GM19438 (cell line): ENCODE measurements at regions not wholly inside any gene's neighbourhood (a gene's known extent, or its start where the extent isn't known, plus 50 kb on each side); places are given as distances from the start of the nearest gene placed in this dataset.

Source experiments
- ATAC-seq: cut with Tn5 transposase; IDR thresholded peaks from one replicate; pipeline ENCODE4 v1.9.1; 2021; ENCODE audit warnings: low read depth; ENCODE audit not compliant: unreplicated experiment

DNA sequence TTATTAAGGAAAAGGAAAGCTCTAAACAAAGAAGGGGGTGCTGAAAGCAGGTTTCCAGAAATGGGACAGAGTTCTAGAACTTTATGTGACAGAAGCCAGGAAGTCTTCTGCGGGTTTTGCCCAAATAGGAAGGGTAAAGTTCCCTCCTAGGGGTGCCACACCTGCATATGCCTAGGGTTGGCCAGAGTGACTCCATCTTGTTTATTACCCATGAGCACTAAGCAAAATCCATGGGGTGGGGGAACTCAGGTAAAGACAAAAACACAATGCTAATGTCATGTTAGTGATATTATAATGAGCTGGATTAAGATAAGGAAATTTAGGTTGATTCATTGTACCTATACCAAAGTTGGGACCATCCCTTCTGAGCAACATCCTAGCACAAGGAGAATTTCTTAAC is 1132.7 kb downstream of the KCNT2 start:
- no peak for ATAC-seq

DNA sequence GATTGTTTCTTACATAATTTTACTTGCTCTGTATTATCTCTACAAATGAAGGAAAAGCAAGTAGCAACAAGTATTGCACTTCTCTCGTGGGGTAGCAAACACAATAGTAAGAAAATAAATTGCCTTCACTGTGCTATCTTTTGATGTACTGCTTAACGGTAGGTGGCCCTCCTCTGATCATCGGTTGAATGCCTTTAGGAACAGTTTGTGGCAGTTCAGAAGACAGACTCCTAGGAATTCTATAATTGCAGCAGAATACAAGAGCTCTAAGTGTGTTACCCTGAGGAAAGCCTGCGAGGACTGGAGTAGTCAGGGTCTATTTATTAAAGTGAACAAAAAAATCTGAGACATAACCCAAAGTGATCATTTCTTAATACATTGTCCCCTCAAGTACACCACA is 1135.9 kb downstream of the KCNT2 start:
- ATAC-seq = no peak

DNA sequence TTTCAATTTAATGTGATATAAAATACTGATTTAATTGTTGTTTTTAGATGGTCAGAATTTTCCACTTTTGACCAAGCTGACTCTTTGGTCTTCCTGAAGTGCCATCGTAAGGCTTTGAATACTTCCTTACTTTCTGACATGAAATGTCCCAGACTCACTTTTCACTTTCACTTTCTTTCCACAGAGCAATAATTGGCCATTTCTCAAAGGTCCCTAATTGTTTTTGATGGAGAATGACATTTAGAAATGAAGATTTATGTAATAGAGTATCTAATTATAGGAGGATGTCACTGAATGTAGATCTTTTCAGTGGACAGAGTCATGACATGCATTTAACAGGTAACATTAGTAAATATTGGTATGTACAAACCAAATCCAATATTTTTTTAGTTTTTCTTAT is 1141.6 kb downstream of the KCNT2 start:
- ATAC-seq = no peak

DNA sequence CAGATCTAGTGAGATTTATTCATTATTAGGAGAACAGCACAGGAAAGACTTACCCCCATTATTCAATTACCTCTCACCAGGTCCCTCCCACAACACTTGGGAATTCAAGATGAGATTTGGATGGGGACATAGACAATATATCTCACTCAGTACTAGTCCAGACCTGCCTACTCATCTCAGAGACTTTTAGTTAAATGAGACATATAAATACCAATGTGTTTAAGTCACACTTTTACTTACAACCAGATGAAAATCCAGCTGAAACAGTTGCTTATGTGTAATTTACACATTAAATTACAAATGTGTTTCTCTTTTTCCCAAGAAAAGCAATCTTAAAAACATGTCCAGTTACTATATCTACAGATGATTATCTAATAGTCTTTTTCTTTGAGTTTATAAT is 1145.6 kb downstream of the KCNT2 start:
- ATAC-seq = no peak

DNA sequence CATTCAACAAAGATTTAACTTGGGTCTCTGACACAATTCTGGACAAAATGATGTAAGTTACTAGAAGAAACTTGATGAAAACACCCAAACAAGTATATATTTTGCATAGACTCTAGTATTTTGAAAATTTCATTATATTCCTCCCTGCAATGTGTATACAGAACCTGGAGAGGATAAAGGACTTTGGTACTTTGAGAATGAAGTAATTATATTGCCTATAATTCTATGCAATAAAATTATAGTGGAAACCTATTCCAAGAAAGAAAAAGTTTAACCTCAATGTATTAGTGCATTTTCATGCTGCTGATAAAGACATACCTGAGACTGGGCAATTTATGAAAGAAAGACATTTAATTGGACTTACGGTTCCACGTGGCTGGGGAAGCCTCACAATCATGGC is 1146.1 kb downstream of the KCNT2 start:
- no peak for ATAC-seq

DNA sequence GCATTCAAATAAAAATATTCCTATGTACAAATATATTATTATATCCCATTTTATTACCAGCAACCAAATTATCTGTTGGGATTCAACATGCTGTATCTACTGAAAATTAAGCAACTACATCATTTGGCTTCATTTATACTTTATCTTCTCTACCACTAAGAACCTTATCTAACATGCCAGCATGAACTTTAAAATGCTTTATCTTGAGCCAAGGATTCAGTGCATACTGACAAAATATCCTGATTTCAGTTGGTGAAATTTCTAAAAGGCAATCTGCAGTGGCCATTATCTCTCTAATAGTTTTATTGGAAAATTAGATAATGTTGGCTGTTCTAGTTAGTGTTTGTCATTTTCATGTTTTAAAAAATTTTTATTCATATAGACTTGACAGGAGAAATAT is 1149.9 kb downstream of the KCNT2 start:
- ATAC-seq = no peak

DNA sequence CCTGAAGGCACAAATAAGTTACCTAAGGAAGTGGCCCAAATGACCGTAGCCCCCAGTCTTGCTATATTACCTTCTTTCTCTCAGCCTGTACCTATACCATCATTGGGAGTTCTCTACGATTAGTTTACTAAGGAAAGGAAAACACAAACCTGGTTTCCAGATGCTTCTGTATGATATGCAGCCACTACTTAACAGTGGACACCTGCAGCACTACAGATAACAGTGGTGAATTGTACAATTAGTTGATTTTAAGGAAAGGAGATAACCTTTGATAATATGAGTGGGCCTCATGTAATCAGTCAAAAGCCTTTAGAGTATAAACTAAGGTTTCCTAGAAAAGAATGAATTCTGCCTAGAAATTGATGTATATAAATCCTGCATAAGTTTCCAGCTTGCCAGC is 1157.4 kb downstream of the KCNT2 start:
- no peak for ATAC-seq

DNA sequence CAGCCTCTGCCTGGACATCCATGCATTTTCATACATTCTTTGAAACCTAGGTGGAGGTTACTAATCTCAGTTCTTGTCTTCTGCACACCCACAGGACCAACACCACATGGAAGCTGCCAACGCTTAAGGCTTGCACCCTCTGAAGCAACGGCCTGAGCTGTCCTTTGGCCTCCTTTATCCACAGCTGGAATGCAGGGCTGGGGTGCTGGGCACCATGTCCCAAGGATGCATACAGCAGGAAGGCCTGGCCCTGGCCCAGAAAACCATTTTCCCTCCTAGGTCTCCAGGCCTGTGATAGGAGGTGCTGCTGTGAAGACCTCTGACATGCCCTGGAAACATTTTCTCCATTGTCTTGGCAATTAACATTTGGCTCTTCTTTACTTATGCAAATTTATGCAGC is 1168.6 kb downstream of the KCNT2 start:
- no peak for ATAC-seq

DNA sequence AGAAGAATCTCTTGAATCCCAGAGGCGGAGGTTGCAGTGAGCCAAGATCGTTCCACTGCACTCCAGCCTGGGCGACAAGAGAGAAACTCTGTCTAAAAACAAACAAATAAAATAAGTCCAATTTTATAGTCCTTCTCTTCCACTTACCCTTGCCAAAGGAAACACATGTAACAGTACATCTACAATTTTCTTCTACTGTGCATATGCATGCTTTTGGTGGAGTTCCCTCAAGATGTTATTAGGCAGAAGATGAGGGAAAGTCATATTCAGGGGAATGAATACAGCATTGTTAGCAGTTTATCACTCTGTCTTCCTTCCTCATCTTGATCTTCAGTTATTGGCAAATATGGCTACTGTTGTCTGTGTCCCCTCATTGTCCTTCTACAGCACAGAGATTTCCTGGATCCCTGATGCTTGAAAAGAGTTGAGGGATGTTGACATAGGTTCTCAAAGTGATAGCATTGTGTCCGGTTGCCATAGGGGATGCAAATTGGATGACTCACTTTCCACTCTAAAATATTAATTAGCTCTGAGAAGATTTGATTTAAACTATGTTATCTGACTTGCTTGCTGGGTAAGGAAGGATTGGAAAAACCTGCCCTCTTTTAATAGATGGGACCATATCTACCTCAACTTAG is 1173.6 kb downstream of the KCNT2 start:
- no peak for ATAC-seq

DNA sequence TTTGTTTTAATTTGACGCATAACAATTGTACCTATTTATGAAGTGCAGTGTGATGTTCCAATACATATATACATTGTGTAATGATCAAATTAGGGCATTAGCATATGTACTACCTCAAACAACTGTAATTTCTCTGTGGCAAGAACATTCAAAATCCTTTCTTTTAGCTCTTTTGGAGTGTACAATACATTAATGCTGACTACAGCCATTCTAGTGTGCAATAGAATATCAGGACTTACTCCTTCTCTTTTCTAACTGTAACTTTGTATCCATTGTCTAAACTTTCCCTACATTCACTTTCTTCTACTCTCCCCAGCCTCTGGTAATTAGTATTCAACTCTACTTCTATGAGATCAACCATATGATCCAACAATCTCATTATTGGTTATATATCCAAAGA is 1177.4 kb downstream of the KCNT2 start:
- ATAC-seq = no peak

DNA sequence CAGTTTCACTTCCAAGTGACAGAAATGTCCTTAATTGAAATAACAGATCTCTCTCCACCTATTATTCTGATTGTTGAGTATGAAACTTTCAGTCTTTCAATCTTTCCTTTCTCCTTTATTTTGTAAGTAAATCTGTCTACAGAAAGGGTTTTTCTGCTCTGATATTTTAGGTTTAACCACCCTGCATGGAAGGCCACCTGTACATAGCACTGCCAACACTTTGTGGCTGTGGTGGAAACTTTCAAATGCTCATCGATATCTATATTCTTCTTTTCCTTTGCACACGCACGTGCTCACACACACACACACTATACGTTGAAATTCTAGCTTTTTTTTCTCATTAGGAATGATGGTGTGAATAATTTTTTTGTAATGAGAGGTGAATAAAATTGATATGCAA is 1179.3 kb downstream of the KCNT2 start:
- no peak for ATAC-seq

DNA sequence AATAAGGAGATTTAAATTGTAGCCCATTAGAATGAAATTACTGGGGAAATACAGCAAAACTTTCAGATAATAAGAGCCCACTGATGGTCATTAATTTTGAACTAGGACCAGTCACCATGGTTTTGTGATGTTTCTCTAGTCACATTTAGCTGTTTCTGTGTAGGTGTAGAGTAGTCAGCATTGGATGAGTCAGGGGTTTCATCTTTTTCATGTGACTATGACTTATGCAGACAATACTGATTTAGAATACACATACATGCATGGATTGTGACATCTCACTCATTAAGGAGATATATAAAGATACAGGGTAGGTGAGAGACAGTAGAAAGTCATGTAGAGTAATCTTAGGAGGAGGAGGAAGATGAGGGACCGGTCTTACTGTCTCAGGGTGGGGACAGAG is 1192.7 kb downstream of the KCNT2 start:
- no peak for ATAC-seq

DNA sequence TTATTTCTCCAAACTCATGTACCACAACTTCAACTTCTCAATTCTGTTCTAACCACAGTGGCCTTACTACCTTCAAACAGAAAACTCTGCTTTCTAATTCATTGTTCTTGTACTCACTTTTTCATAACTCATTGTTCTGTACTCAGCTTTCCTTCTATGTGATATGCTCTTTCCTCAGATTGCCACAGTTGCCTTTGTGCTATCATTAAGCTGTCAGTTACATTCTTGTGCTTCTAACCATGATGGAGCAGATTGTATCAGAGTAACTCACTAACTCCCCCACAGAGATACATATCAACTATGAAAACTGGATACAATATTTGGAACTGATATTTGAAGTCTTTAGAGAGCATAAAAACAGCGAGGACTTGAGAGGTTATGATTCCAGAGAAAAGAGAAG is 1213.7 kb downstream of the KCNT2 start:
- ATAC-seq = no peak

DNA sequence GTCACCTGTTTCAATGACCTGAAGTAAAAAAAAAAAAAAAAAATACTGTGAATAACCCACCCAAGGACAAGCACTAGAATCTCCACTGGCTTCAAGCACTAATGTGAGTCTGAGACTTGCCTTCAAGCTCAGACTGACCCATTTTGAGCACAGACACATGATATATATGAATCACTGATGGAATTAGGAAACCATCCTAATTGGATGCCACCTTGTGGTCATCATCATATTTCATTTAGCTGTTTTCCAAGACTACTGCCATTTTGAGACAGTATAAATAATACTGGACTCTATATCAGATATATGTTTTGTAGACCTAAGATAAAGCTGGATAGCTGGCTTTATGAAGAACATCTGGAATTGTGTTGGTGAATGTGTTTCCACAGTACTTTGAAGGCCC is 1232.0 kb downstream of the KCNT2 start:
- no peak for ATAC-seq

DNA sequence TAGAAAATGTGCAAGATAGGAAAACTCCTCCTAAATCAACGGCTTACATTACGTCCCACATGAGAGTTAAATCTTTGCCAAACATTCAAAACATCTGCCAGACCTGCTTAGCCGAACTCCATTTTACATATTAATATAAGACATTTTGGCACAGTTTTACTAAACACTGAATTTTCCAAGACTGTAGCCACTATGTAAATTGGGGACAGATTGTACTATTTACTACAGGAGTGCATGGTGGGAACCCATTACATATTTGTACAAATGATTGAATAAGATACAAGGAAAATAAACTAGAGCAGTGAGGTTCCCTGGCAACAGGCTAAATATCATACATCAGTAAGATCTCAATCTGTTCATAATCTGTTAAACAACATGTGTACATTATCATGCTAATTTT is 1234.4 kb downstream of the KCNT2 start:
- ATAC-seq = no peak

DNA sequence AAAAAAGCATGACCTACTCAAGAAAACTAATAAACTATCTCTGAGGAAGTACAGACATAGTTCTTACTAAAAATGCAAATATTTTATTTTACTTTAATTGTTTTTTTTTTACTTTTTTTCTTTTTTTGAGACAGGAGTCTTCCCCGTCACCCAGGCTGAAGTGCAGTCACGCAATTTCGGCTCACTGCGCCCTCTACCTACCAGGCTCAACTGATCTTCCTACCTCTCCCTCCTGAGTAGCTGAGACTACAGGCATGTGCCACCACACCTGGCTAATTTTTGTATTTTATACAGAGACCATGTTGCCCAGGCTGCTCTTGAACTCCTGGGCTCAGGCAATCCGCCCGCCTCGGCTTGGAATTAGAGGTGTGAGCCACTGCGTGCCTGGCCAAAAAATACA is 1263.1 kb downstream of the KCNT2 start:
- ATAC-seq = no peak

DNA sequence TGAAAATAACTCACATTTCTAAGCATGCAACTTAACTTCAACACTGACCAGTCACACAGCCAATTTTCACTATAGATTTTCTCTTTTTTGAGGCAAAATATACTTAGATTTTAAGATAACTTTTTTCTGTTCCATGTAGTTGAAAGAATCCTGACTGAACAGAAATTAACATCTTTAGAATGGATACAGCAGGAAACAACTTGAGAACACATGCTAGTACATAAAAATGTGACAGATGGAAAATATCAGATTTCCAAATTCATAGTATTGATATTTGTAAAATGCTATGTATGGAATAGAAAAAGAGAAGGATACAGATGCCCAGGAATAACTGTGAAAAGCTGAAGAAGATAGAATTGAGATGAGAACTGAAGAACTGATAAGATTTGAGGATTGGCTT is 1270.6 kb downstream of the KCNT2 start:
- no peak for ATAC-seq

DNA sequence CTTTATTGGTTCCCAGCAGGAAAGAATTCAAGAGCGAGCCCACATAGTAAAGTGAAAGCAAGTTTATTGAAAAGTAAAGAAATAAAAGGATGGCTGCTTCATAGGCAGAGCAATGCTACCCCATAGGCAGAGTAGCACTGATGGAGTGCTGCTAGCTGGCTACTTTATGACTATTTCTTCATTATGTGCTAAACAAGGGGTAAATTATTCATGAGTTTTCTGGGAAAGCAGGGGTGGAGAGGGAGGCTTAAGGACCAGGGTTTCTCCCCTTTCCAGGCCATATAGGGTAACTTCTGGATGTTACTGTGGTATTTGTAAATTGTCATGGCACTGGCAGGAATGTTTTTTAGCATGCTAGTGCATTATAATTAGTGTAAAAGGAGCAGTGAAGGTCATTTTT is 1271.4 kb downstream of the KCNT2 start:
- ATAC-seq = no peak

DNA sequence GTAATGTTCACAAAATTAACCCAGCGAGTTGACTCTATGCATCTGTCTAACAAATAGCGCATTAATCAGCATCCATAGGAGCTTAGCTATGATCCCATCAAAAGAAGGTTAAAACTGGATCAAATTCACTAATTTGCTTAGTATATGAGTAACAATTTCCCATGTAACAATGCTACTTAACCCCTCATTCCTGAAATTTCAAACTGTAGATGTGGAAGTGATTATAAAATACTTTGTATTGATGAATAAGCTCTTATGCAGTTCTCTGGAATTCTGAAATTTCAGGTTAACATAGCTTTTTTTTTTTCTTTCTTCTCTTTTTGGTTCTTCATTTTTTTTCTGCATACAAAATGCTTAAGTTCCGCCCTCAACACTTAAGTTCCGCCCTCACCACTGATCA is 1272.7 kb downstream of the KCNT2 start:
- ATAC-seq = no peak

DNA sequence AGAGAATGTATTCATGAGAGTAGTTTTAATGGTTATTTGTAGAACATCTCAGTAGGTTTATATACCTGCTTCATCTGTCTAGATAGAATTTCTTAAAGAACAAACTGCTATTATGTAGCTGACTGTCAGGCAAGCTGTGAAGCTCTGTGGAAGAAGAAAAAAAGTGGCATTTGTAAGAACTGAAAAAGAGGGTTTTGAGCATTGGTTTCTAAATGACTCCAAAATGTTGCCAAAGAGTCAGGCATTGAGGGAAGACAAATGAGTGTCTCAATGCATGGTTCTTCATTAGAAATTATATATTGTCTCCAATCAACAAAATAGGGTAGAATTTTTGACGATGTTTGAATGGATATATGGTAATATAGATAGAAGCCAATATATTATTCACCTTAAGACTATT is 1276.1 kb downstream of the KCNT2 start:
- no peak for ATAC-seq

DNA sequence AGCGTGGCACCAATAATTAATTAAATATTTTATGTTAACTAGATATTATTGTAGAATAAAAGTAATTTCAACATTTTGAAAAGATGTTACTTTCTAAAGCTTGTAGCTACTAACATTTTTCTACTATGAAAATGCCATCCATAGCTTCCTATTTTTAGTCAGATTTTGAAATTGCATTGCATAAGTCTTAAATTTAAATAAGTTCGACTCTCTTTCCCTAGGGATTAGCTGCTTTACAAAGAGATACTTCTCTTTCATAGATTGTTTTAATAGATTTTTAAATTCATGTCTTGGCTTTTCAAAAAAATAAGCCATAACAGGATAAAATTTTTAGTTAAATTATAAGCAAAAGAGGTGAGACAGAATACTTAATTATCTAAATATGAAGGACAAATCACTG is 1279.6 kb downstream of the KCNT2 start:
- no peak for ATAC-seq

DNA sequence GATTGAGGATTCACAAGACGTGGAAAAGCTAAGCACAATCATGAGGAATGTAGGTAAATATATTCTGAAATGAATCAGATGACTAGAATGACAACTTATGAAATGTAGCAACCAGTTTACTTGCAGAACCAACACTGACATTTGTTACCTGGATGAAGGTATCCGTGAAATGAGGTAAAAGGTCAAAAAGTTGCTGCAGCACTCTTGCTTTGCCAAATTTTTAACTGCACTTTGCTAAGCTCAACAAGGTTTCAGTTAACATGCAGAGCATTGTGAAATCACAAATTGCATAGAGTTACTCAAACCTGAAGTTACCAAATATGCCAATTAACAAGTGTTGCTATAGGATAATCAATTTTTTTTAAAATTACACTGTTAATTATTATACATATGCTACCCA is 1280.1 kb downstream of the KCNT2 start:
- ATAC-seq = no peak

DNA sequence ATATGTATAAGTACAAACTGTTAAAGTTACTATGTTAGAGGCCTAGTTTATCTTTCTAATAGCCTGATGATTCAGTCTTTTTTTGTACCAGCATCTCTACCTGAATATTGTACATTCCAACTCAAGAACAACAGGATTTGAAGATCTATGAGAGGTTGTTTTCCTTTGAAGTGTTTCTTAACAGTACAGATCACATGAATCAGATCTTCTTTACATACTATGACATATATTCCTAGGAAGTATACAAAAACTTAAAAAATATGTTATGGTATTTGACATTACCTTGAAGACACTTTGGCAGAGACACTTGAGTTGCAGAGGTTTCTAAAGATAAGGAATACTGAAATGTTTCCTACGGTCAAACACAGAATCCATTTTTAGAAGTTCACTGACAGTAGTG is 1280.9 kb downstream of the KCNT2 start:
- no peak for ATAC-seq
